Neural cell (in vitro differentiated cells): ENCODE measurements at regions not wholly inside any gene's neighbourhood (a gene's known extent, or its start where the extent isn't known, plus 50 kb on each side); places are given as distances from the start of the nearest gene placed in this dataset.

Experiments used
- H2AFZ ChIP-seq: fragments of 200-600, 300-800 bp; sonication (generic), shearing (Covaris generic); 2 replicates; pipeline ENCODE4 v1.6.0; 2014; ENCODE audit warnings: low read depth, mild to moderate bottlenecking, antibody characterized with exemption, low read length, moderate library complexity
- H3F3A ChIP-seq: fragments of 200-600 bp; shearing (Covaris generic); 2 replicates; pipeline ENCODE4 v1.6.1; 2016; ENCODE audit warnings: mild to moderate bottlenecking, moderate library complexity, mixed read lengths, antibody characterized with exemption, low read length; ENCODE audit not compliant: insufficient read depth, poor library complexity, severe bottlenecking
- H3K27ac ChIP-seq: fragments of 200-600, 300-800 bp; sonication (generic), shearing (Covaris generic); 2 replicates; pipeline ENCODE4 v1.5.1; 2014; ENCODE audit warnings: mild to moderate bottlenecking, low read length, moderate library complexity
- H3K27me3 ChIP-seq: fragments of 300-800, 200-600 bp; sonication (generic), shearing (Covaris generic); 2 replicates; pipeline ENCODE4 v1.6.0; 2014; ENCODE audit warnings: mild to moderate bottlenecking, low read depth, low read length, moderate library complexity; ENCODE audit not compliant: insufficient read depth
- H3K36me3 ChIP-seq: fragments of 300-800, 200-600 bp; sonication (generic), shearing (Covaris generic); 2 replicates; pipeline ENCODE4 v1.5.1; 2014; ENCODE audit warnings: mild to moderate bottlenecking, antibody characterized with exemption, low read length, moderate library complexity; ENCODE audit not compliant: insufficient read depth
- H3K4me2 ChIP-seq: fragments of 300-800, 200-600 bp; sonication (generic), shearing (Covaris generic); 2 replicates; pipeline ENCODE4 v1.6.0; 2014; ENCODE audit warnings: mild to moderate bottlenecking, low read length
- H3K4me3 ChIP-seq: fragments of 300-800, 200-600 bp; sonication (generic), shearing (Covaris generic); 2 replicates; pipeline ENCODE4 v1.5.1; 2014; ENCODE audit warnings: mild to moderate bottlenecking, low read length, moderate library complexity
- H3K79me2 ChIP-seq: fragments of 200-600 bp; shearing (Covaris generic); replicated peaks from 2 replicates; pipeline ENCODE4 v1.6.0; 2014; ENCODE audit warnings: mild to moderate bottlenecking, low read length, moderate library complexity; ENCODE audit not compliant: insufficient read depth
- H3K9ac ChIP-seq: fragments of 300-800, 200-600 bp; sonication (generic), shearing (Covaris generic); 2 replicates; pipeline ENCODE4 v1.6.1; 2016; ENCODE audit warnings: mild to moderate bottlenecking, low read length, mixed read lengths
- H3K9me2 ChIP-seq: fragments of 200-600 bp; shearing (Covaris generic); 2 replicates; pipeline ENCODE4 v1.6.1; 2016; ENCODE audit warnings: mild to moderate bottlenecking, low read length, mixed read lengths; ENCODE audit not compliant: insufficient read depth
- H3K9me3 ChIP-seq: fragments of 200-600, 300-800 bp; sonication (generic), shearing (Covaris generic); 2 replicates; pipeline ENCODE4 v1.6.1; 2016; ENCODE audit warnings: mild to moderate bottlenecking, mixed run types, low read length, moderate library complexity, mixed read lengths
- H4K20me1 ChIP-seq: fragments of 200-600 bp; shearing (Covaris generic); 2 replicates; pipeline ENCODE4 v1.6.1; 2016; ENCODE audit warnings: mild to moderate bottlenecking, mixed run types; ENCODE audit not compliant: insufficient read depth
- CTCF ChIP-seq: fragments of 450-650 bp; IDR thresholded peaks from 2 replicates; pipeline ENCODE4 v1.5.1; 2014; ENCODE audit warnings: antibody characterized with exemption, mild to moderate bottlenecking, moderate library complexity; ENCODE audit not compliant: poor library complexity, severe bottlenecking
- EP300 ChIP-seq: fragments of 450-650 bp; conservative IDR thresholded peaks from 2 replicates; pipeline ENCODE4 v1.6.1; 2014; ENCODE audit warnings: antibody characterized with exemption, mild to moderate bottlenecking, moderate library complexity; ENCODE audit not compliant: poor library complexity, severe bottlenecking
- EZH2 ChIP-seq: fragments of 200-600, 300-800 bp; shearing (Covaris generic), sonication (generic); IDR thresholded peaks from 2 replicates; pipeline ENCODE4 v1.6.1; 2014; ENCODE audit warnings: antibody characterized with exemption, low read length, borderline replicate concordance, mild to moderate bottlenecking; ENCODE audit not compliant: insufficient read depth, poor library complexity, severe bottlenecking
- MXI1 ChIP-seq: fragments of 450-650 bp; conservative IDR thresholded peaks from 2 replicates; pipeline ENCODE4 v1.6.1; 2014; ENCODE audit warnings: antibody characterized with exemption, mild to moderate bottlenecking; ENCODE audit not compliant: poor library complexity, severe bottlenecking
- POLR2AphosphoS5 ChIP-seq: IDR thresholded peaks from 2 replicates; pipeline ENCODE4 v1.6.1; 2012
- RAD21 ChIP-seq: fragments of 450-650 bp; conservative IDR thresholded peaks from 2 replicates; pipeline ENCODE4 v1.6.1; 2014; ENCODE audit warnings: antibody characterized with exemption, mild to moderate bottlenecking, moderate library complexity
- REST ChIP-seq: IDR thresholded peaks from 2 replicates; pipeline ENCODE4 v1.6.1; 2012; ENCODE audit warnings: borderline replicate concordance
- SMC3 ChIP-seq: fragments of 450-650 bp; conservative IDR thresholded peaks from 2 replicates; pipeline ENCODE4 v1.6.1; 2014; ENCODE audit warnings: antibody characterized with exemption, mild to moderate bottlenecking, moderate library complexity; ENCODE audit not compliant: poor library complexity
- TAF1 ChIP-seq: IDR thresholded peaks from 2 replicates; pipeline ENCODE4 v1.6.1; 2012; ENCODE audit warnings: low read depth

- Histone ChIP-seq H3K9me3 (no peaks in the 10 kb centered on the region), H3K9me2 (no peaks in the 10 kb centered on the region), H3K9ac (no peak overlapping the region), H3F3A (no peaks in the 10 kb centered on the region), H3K36me3 (no peaks in the 10 kb centered on the region), H3K4me3 (no peak overlapping the region), H3K4me2 (no peak overlapping the region), H3K27ac (no peak overlapping the region), H3K27me3 (no peaks in the 10 kb centered on the region), H4K20me1 (no peaks in the 10 kb centered on the region), H2AFZ (no peak overlapping the region), H3K79me2 (no peaks in the 10 kb centered on the region)
- no peak for TF ChIP-seq SMC3
- TF ChIP-seq MXI1: no peak
- no peak for TF ChIP-seq POLR2AphosphoS5
- no peak for TF ChIP-seq CTCF
- TF ChIP-seq EP300: no peak
- no peak for TF ChIP-seq RAD21
- no peak for TF ChIP-seq REST
- no peak for TF ChIP-seq EZH2
- no peak for TF ChIP-seq TAF1
These were observed 434.4 kb downstream of the HRH4 start for GRCh38 chr18:24894880-24895279.

DNA sequence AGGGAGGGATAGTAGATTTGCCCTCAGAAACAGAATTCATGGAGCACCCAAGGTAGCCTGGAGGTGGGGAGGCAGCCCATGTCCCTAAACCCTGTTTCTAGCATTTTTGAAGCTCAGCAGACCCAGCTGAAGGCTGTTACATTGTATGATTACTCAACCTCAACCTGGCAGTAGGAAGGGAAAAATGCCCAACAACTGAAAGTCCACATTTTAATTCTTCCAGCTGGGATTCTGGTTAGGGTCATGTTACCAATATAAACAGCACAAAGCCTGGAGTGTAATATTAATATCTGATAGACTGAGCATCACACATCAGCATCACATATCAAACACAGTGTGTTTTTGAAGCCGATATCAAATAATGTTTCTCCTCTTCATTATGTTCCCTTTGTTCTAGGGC lies 437.0 kb downstream of the HRH4 start:
- no peaks in the 10 kb centered on the region for H3F3A ChIP-seq
- H3K36me3 ChIP-seq: no peaks in the 10 kb centered on the region
- H3K27ac ChIP-seq: no peak overlapping the region
- no peaks in the 10 kb centered on the region for H3K79me2 ChIP-seq
- H2AFZ ChIP-seq: no peak overlapping the region
- no peak overlapping the region for H3K4me3 ChIP-seq
- no peak for TF ChIP-seq MXI1
- no peak for TF ChIP-seq REST
- TF ChIP-seq SMC3: no peak
- TF ChIP-seq POLR2AphosphoS5: no peak
- no peak for TF ChIP-seq TAF1
- TF ChIP-seq CTCF: no peak
- no peak for TF ChIP-seq EZH2
- no peak for TF ChIP-seq RAD21
- no peak for TF ChIP-seq EP300
- no peaks in the 10 kb centered on the region for H3K27me3 ChIP-seq
- no peaks in the 10 kb centered on the region for H3K9me2 ChIP-seq
- H3K9me3 ChIP-seq: no peaks in the 10 kb centered on the region
- H3K9ac ChIP-seq: no peak overlapping the region
- H3K4me2 ChIP-seq: no peak overlapping the region
- no peaks in the 10 kb centered on the region for H4K20me1 ChIP-seq
